H9 (cell line): ENCODE measurements at regions not wholly inside any gene's neighbourhood (a gene's known extent, or its start where the extent isn't known, plus 50 kb on each side); places are given as distances from the start of the nearest gene placed in this dataset.

Experiments used
- DNase-seq: peaks from one replicate; pipeline ENCODE4 v3.0.0-alpha.2; 2017
- H2AFZ ChIP-seq: one replicate; pipeline ENCODE4 v1.6.1; 2013; ENCODE audit warnings: mild to moderate bottlenecking, low read length, control low read depth, moderate library complexity
- H2AK5ac ChIP-seq: 2 replicates; pipeline ENCODE4 v1.6.1; 2013; ENCODE audit warnings: low read length, control low read depth, mixed read lengths; ENCODE audit not compliant: insufficient read length
- H2BK120ac ChIP-seq: one replicate; pipeline ENCODE4 v1.6.1; 2013; ENCODE audit warnings: low read depth, mild to moderate bottlenecking, low read length, control low read depth, inconsistent platforms; ENCODE audit not compliant: poor library complexity, severe bottlenecking
- H2BK12ac ChIP-seq: 2 replicates; pipeline ENCODE4 v1.6.1; 2013; ENCODE audit warnings: low read length, control low read depth, mixed read lengths, low read depth; ENCODE audit not compliant: insufficient read length
- H2BK15ac ChIP-seq: 2 replicates; pipeline ENCODE4 v1.6.1; 2013; ENCODE audit warnings: low read depth, low read length, control low read depth
- H2BK20ac ChIP-seq: one replicate; pipeline ENCODE4 v1.6.1; 2013; ENCODE audit warnings: low read depth, mild to moderate bottlenecking, low read length, control low read depth, inconsistent platforms; ENCODE audit not compliant: poor library complexity, severe bottlenecking
- H2BK5ac ChIP-seq: 2 replicates; pipeline ENCODE4 v1.6.1; 2013; ENCODE audit warnings: low read length, control low read depth, mixed read lengths; ENCODE audit not compliant: insufficient read length
- H3K14ac ChIP-seq: 2 replicates; pipeline ENCODE4 v1.6.1; 2013; ENCODE audit warnings: low read length, control low read depth; ENCODE audit not compliant: insufficient read depth
- H3K18ac ChIP-seq: 2 replicates; pipeline ENCODE4 v1.6.1; 2013; ENCODE audit warnings: low read depth, mild to moderate bottlenecking, mixed read lengths, low read length, control low read depth; ENCODE audit not compliant: insufficient read length
- H3K23ac ChIP-seq: 2 replicates; pipeline ENCODE4 v1.6.1; 2013; ENCODE audit warnings: low read length, control low read depth, mixed read lengths, low read depth; ENCODE audit not compliant: insufficient read length
- H3K23me2 ChIP-seq: 2 replicates; pipeline ENCODE4 v1.6.1; 2013; ENCODE audit warnings: low read depth, mild to moderate bottlenecking, mixed read lengths, low read length, control low read depth; ENCODE audit not compliant: insufficient read length, poor library complexity, severe bottlenecking
- H3K27ac ChIP-seq: 2 replicates; pipeline ENCODE4 v1.5.1; 2013; ENCODE audit warnings: low read length, control low read depth, mixed read lengths, low read depth; ENCODE audit not compliant: insufficient read length
- H3K27me3 ChIP-seq: 2 replicates; pipeline ENCODE4 v1.6.1; 2013; ENCODE audit warnings: low read length, control low read depth, inconsistent platforms; ENCODE audit not compliant: insufficient read depth
- H3K4ac ChIP-seq: 2 replicates; pipeline ENCODE4 v1.6.1; 2013; ENCODE audit warnings: low read depth, mild to moderate bottlenecking, control low read depth, inconsistent platforms, low read length, moderate library complexity
- H3K4me1 ChIP-seq: 2 replicates; pipeline ENCODE4 v1.6.1; 2013; ENCODE audit warnings: low read length, control low read depth, inconsistent platforms; ENCODE audit not compliant: insufficient read depth
- H3K4me2 ChIP-seq: 2 replicates; pipeline ENCODE4 v1.6.1; 2013; ENCODE audit warnings: low read length, control low read depth, mixed read lengths; ENCODE audit not compliant: insufficient read length, insufficient read depth
- H3K56ac ChIP-seq: 2 replicates; pipeline ENCODE4 v1.6.1; 2013; ENCODE audit warnings: low read depth, mild to moderate bottlenecking, mixed read lengths, low read length, control low read depth; ENCODE audit not compliant: insufficient read length
- H3K79me1 ChIP-seq: 2 replicates; pipeline ENCODE4 v1.6.1; 2013; ENCODE audit warnings: low read depth, mild to moderate bottlenecking, moderate library complexity, low read length, control low read depth, inconsistent platforms; ENCODE audit not compliant: insufficient read depth, poor library complexity, severe bottlenecking
- H3K79me2 ChIP-seq: 2 replicates; pipeline ENCODE4 v1.6.1; 2013; ENCODE audit warnings: low read length, control low read depth, inconsistent platforms; ENCODE audit not compliant: insufficient read depth
- H3K9ac ChIP-seq: 2 replicates; pipeline ENCODE4 v1.6.1; 2013; ENCODE audit warnings: low read length, control low read depth, mixed read lengths; ENCODE audit not compliant: insufficient read length; ENCODE audit errors: extremely low read depth
- H3K9me3 ChIP-seq: one replicate; pipeline ENCODE4 v1.6.1; 2013; ENCODE audit warnings: low read depth, low read length, inconsistent platforms; ENCODE audit not compliant: control insufficient read depth
- H3T11ph ChIP-seq: one replicate; pipeline ENCODE4 v1.6.1; 2013; ENCODE audit warnings: mild to moderate bottlenecking, low read length, control low read depth, inconsistent platforms
- H4K20me1 ChIP-seq: one replicate; pipeline ENCODE4 v1.6.1; 2013; ENCODE audit not compliant: control insufficient read depth, insufficient read length, insufficient read depth
- H4K5ac ChIP-seq: 2 replicates; pipeline ENCODE4 v1.6.1; 2013; ENCODE audit warnings: low read depth, mild to moderate bottlenecking, mixed read lengths, low read length, control low read depth; ENCODE audit not compliant: insufficient read length
- H4K8ac ChIP-seq: replicated peaks from 2 replicates; pipeline ENCODE4 v1.6.1; 2013; ENCODE audit warnings: low read length, control low read depth, mixed read lengths, low read depth; ENCODE audit not compliant: insufficient read length
- H4K91ac ChIP-seq: 2 replicates; pipeline ENCODE4 v1.6.1; 2013; ENCODE audit warnings: low read depth, mild to moderate bottlenecking, moderate library complexity, mixed read lengths, low read length, control low read depth; ENCODE audit not compliant: insufficient read length
- H3K27ac Mint-ChIP-seq, 3 experiments: 2 replicates in 2 of 3; 3 replicates in 1 of 3; pipeline ENCODE4 v1.8.0; 2020 to 2021; ENCODE audit warnings: mixed read lengths in 3 of 3, mild to moderate bottlenecking in 1 of 3, moderate library complexity in 1 of 3
- H3K27me3 Mint-ChIP-seq: 2 replicates; pipeline ENCODE4 v1.8.0; 2021; ENCODE audit warnings: low read depth, mild to moderate bottlenecking, moderate library complexity, mixed read lengths
- H3K36me3 Mint-ChIP-seq, 3 experiments: 2 replicates in 2 of 3; 3 replicates in 1 of 3; pipeline ENCODE4 v1.8.0; 2020 to 2021; ENCODE audit warnings: low read depth in 3 of 3, mixed read lengths in 3 of 3; ENCODE audit not compliant: insufficient read depth in 1 of 3
- H3K4me1 Mint-ChIP-seq, 2 experiments: 2 replicates each; pipeline ENCODE4 v1.8.0; 2020; ENCODE audit warnings: mixed read lengths in 2 of 2
- H3K4me3 Mint-ChIP-seq, 2 experiments: 2 replicates in 1 of 2; 3 replicates in 1 of 2; pipeline ENCODE4 v1.8.0; 2020 to 2021; ENCODE audit warnings: mild to moderate bottlenecking in 2 of 2, mixed read lengths in 2 of 2, moderate library complexity in 1 of 2
- H3K9me3 Mint-ChIP-seq, 2 experiments: 2 replicates in 1 of 2; 3 replicates in 1 of 2; pipeline ENCODE4 v1.8.0; 2020; ENCODE audit warnings: mild to moderate bottlenecking in 2 of 2, mixed read lengths in 2 of 2, moderate library complexity in 1 of 2
- CTCF ChIP-seq: fragments of 200-600 bp; sonication (generic); conservative IDR thresholded peaks from 3 replicates; pipeline ENCODE4 v1.8.0; 2021; ENCODE audit warnings: antibody characterized with exemption, mild to moderate bottlenecking
- WGBS: extraction: QIAGEN DNeasy Blood & Tissue Kit; methylation state at CpG from one replicate; pipeline ENCODE4 v1.1.7; 2013; ENCODE audit warnings: missing lambda C conversion rate, low lambda C conversion rate, mixed read lengths; ENCODE audit not compliant: insufficient read length; ENCODE audit errors: extremely low coverage; 5-methylcytosine and 5-hydroxymethylcytosine counted together

GRCh38 chr17:14513835-14514234, 213.0 kb downstream of the HS3ST3B1 start:
- Mint-ChIP-seq H3K36me3 (no peaks in the 10 kb centered on the region; a peak in 1 of 7 replicates), H3K9me3 (no peaks in the 10 kb centered on the region; a peak in 1 of 5 replicates), H3K27ac (peak overlapping the region in 2 of 3 experiments; percentile 60 to 71; a peak in 5 of 7 replicates), H3K27me3 (no peaks in the 10 kb centered on the region; the same call in 1 of the 2 replicates), H3K4me1 (peaks cover 13 to 20% of the 10 kb centered on the region in 2 experiments; a peak in 3 of 4 replicates), H3K4me3 (peak overlapping the region in 1 of 2 experiments; percentile 1; a peak in 1 of 5 replicates)
- Histone ChIP-seq H3K79me2 (no peaks in the 10 kb centered on the region), H3K27ac (no peak overlapping the region), H3K18ac (no peak overlapping the region), H3K56ac (no peak overlapping the region), H2BK12ac (no peak overlapping the region), H4K20me1 (no peaks in the 10 kb centered on the region), H2BK20ac (no peak overlapping the region), H3K4me2 (no peak overlapping the region), H3K9ac (no peak overlapping the region), H4K8ac (no peak overlapping the region), H3K79me1 (no peaks in the 10 kb centered on the region), H2BK5ac (no peak overlapping the region), H3K4ac (no peak overlapping the region), H4K91ac (no peak overlapping the region), H4K5ac (no peak overlapping the region), H2AFZ (no peak overlapping the region), H3K27me3 (no peaks in the 10 kb centered on the region), H3K23me2 (no peaks in the 10 kb centered on the region), H2AK5ac (no peak overlapping the region), H3K4me1 (peaks cover 12% of the 10 kb centered on the region; the same call in 1 of the 2 replicates), H3K9me3 (no peaks in the 10 kb centered on the region), H3K23ac (no peak overlapping the region), H2BK15ac (no peak overlapping the region), H2BK120ac (no peak overlapping the region), H3K14ac (no peak overlapping the region), H3T11ph (no peak overlapping the region)
- no CpG with 5 or more reads among the region's 3 CpGs for WGBS
- TF ChIP-seq CTCF: no peak
- peak; percentile 58 for DNase-seq
